ENCODE measurements at regions not wholly inside any gene's neighbourhood (a gene's known extent, or its start where the extent isn't known, plus 50 kb on each side); places are given as distances from the start of the nearest gene placed in this dataset.

GRCh38 chr5:56426693-56427092 lies 193.6 kb upstream of the ANKRD55 start:
- no peaks in the 10 kb centered on the region for H3K27me3 ChIP-seq (ENCODE audit: insufficient read depth, insufficient read length)
- no peak for DNase-seq (ENCODE audit: low read depth, low spot score)
- H3K36me3 ChIP-seq (ENCODE audit: insufficient read depth, insufficient read length, low read length): no peaks in the 10 kb centered on the region
- no peak overlapping the region for H3K9ac ChIP-seq (ENCODE audit: insufficient read length, low read depth)
- H3K4me3 ChIP-seq (ENCODE audit: insufficient read length, low read depth): no peak overlapping the region
- no peaks in the 10 kb centered on the region for H3K4me1 ChIP-seq (ENCODE audit: insufficient read depth, insufficient read length)
- TF ChIP-seq YY1 (IDR thresholded peaks at IDR 0.05; ENCODE audit: insufficient read depth, insufficient read length) (no peak), ZNF274 (IDR thresholded peaks at IDR 0.05; ENCODE audit: low read depth, low read length) (no peak), SUZ12 (IDR thresholded peaks at IDR 0.05; ENCODE audit: extremely low read depth, insufficient read depth, insufficient read length) (no peak)
- H3K9me3 ChIP-seq (ENCODE audit: insufficient read depth, low read length): peaks cover 8% of the 10 kb centered on the region; the same call in 1 of the 2 replicates

DNA sequence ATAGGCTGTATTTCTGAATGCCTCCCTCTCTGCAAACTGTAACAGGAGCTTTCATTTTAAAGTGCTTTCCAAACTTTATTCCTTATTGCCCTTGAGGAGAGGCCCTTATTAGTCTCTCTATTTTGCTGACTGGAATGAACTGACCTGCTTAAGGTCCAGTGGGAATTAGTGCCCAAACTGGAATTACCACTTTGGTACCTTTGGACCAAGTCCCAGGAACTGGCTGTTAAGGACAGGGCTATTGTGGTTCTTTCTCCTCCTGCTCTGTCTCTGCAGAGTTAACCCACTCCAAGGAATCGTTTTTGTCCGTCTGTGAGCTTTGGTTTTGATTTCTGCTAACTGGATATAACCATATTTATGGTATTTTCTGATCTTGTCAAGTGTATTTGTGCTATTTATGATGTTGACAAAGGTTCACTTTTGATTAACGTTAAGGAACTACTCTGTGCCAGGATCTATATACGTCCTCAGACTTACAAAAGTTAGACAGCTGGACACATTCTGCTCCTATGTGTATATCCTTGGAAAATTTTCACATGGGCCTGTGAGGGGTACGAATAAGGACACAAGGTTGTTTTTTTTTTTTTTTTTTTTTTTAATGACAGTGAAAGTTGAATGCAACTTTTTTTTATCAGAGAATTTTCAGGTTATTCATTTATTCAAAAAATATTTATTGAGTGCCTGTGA lies 189.1 kb upstream of the ANKRD55 start:
- Histone ChIP-seq H3K9ac (ENCODE audit: insufficient read length, low read depth) (no peak overlapping the region), H3K4me1 (ENCODE audit: insufficient read depth, insufficient read length) (no peaks in the 10 kb centered on the region), H3K27me3 (ENCODE audit: insufficient read depth, insufficient read length) (no peaks in the 10 kb centered on the region), H3K9me3 (ENCODE audit: insufficient read depth, low read length) (peaks cover 25% of the 10 kb centered on the region; the same call in 1 of the 2 replicates), H3K4me3 (ENCODE audit: insufficient read length, low read depth) (no peak overlapping the region), H3K36me3 (ENCODE audit: insufficient read depth, insufficient read length, low read length) (no peaks in the 10 kb centered on the region)
- DNase-seq (ENCODE audit: low read depth, low spot score): no peak
- TF ChIP-seq YY1 (IDR thresholded peaks at IDR 0.05; ENCODE audit: insufficient read depth, insufficient read length): no peak
- no peak for TF ChIP-seq ZNF274 (IDR thresholded peaks at IDR 0.05; ENCODE audit: low read depth, low read length)
- TF ChIP-seq SUZ12 (IDR thresholded peaks at IDR 0.05; ENCODE audit: extremely low read depth, insufficient read depth, insufficient read length): no peak

DNA sequence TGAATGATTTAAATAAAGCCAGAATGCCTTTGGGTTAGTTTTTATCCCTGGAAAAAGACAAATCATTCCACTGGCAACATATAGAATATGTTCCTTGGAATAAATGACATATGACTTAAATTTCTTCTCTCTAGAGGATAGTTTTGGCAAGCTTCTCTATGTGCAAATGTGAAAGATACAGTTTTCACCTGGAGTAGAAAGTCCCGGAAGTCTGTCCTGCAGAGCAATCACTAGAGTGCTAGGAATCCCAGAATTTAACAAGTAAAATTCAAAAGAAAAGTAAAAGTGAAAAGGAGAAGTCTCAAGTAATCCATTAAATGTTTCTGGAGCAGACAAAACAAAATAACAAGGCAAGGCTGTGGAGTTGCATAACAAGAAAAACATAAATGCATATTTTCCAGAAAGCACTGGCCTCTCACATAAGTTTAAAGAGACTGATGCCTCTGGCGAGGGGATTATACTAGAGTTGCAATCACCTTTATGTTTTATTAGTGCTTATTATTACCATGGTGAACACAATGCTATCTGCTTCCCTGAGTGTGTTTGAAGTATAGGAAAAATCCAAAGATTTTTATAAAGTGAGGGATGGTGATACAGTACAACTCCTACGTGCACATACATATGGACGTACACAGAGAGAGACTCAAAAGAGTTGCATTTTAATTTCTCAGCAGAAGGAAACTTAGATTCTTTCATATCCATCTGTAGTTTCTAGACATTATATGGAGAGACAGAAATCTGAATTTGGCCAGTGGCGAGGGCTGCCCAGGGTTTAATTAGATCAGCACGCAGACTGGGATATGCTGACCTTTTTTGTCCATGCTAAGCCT lies 188.3 kb upstream of the ANKRD55 start:
- H3K9me3 ChIP-seq (ENCODE audit: insufficient read depth, low read length): peaks cover 25% of the 10 kb centered on the region; the same call in 1 of the 2 replicates
- no peak overlapping the region for H3K4me3 ChIP-seq (ENCODE audit: insufficient read length, low read depth)
- H3K9ac ChIP-seq (ENCODE audit: insufficient read length, low read depth): no peak overlapping the region
- H3K36me3 ChIP-seq (ENCODE audit: insufficient read depth, insufficient read length, low read length): no peaks in the 10 kb centered on the region
- no peaks in the 10 kb centered on the region for H3K27me3 ChIP-seq (ENCODE audit: insufficient read depth, insufficient read length)
- TF ChIP-seq ZNF274 (IDR thresholded peaks at IDR 0.05; ENCODE audit: low read depth, low read length) (no peak), SUZ12 (IDR thresholded peaks at IDR 0.05; ENCODE audit: extremely low read depth, insufficient read depth, insufficient read length) (no peak), YY1 (IDR thresholded peaks at IDR 0.05; ENCODE audit: insufficient read depth, insufficient read length) (no peak)
- DNase-seq (ENCODE audit: low read depth, low spot score): no peak
- H3K4me1 ChIP-seq (ENCODE audit: insufficient read depth, insufficient read length): no peaks in the 10 kb centered on the region

GRCh38 chr5:56420323-56420722 lies 187.2 kb upstream of the ANKRD55 start:
- H3K9me3 ChIP-seq (ENCODE audit: insufficient read depth, low read length): peaks cover 25% of the 10 kb centered on the region; the same call in 1 of the 2 replicates
- DNase-seq (ENCODE audit: low read depth, low spot score): no peak
- no peaks in the 10 kb centered on the region for H3K36me3 ChIP-seq (ENCODE audit: insufficient read depth, insufficient read length, low read length)

DNA sequence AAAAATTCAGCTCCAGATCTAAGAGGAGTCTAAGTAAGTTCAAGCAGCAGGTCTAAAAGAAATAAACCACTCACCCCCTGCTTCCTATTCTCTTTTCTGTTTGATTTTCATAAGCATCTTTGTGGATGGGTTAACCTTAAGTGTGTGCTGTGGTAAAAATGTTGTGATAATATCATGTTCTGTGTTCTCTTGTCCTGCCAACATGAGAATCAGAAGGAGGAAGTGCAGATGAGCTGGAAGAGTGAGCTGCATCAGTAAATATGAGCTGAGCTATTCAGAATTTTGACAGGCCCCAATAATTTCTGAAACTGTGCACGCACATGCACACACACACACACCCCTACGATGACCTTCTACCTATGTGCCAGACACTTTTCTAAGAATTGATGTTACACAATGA lies 186.5 kb upstream of the ANKRD55 start:
- Histone ChIP-seq H3K4me3 (ENCODE audit: insufficient read length, low read depth) (no peak overlapping the region), H3K9me3 (ENCODE audit: insufficient read depth, low read length) (peaks cover 25% of the 10 kb centered on the region; the same call in 1 of the 2 replicates), H3K27me3 (ENCODE audit: insufficient read depth, insufficient read length) (no peaks in the 10 kb centered on the region), H3K36me3 (ENCODE audit: insufficient read depth, insufficient read length, low read length) (no peaks in the 10 kb centered on the region), H3K4me1 (ENCODE audit: insufficient read depth, insufficient read length) (peaks cover 3% of the 10 kb centered on the region), H3K9ac (ENCODE audit: insufficient read length, low read depth) (no peak overlapping the region)
- no peak for DNase-seq (ENCODE audit: low read depth, low spot score)
- TF ChIP-seq ZNF274 (IDR thresholded peaks at IDR 0.05; ENCODE audit: low read depth, low read length) (no peak), SUZ12 (IDR thresholded peaks at IDR 0.05; ENCODE audit: extremely low read depth, insufficient read depth, insufficient read length) (no peak), YY1 (IDR thresholded peaks at IDR 0.05; ENCODE audit: insufficient read depth, insufficient read length) (no peak)

More at GRCh38 chr5:56420323-56420722, 187.2 kb upstream of the ANKRD55 start:
- no peak for TF ChIP-seq SUZ12 (IDR thresholded peaks at IDR 0.05; ENCODE audit: extremely low read depth, insufficient read depth, insufficient read length)
- TF ChIP-seq ZNF274 (IDR thresholded peaks at IDR 0.05; ENCODE audit: low read depth, low read length): no peak
- TF ChIP-seq YY1 (IDR thresholded peaks at IDR 0.05; ENCODE audit: insufficient read depth, insufficient read length): no peak
- Histone ChIP-seq H3K4me1 (ENCODE audit: insufficient read depth, insufficient read length) (peaks cover 2% of the 10 kb centered on the region), H3K4me3 (ENCODE audit: insufficient read length, low read depth) (no peak overlapping the region), H3K9ac (ENCODE audit: insufficient read length, low read depth) (no peak overlapping the region), H3K27me3 (ENCODE audit: insufficient read depth, insufficient read length) (no peaks in the 10 kb centered on the region)

DNA sequence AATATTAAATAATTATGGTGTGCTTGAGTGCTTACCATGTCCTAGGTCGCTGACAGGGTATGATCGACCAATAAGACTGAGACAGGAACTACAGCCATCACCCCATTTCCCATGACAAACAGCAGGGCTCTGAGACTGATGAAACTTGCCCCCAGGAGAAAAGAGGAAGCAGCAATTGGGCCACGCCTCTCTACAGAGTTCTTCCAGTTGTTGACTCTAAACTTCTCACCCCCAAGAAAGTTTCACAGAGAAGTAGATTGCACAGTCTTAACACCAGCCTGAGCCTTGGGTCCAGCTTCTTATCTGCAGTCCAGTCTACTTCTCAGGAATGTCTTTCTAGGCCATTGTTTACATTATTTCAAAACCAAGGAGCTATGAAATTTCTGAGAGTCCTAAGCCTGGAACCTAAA lies 182.2 kb upstream of the ANKRD55 start:
- TF ChIP-seq SUZ12 (IDR thresholded peaks at IDR 0.05; ENCODE audit: extremely low read depth, insufficient read depth, insufficient read length) (no peak), YY1 (IDR thresholded peaks at IDR 0.05; ENCODE audit: insufficient read depth, insufficient read length) (no peak), ZNF274 (IDR thresholded peaks at IDR 0.05; ENCODE audit: low read depth, low read length) (no peak)
- Histone ChIP-seq H3K9me3 (ENCODE audit: insufficient read depth, low read length) (peaks cover 15% of the 10 kb centered on the region; the same call in 1 of the 2 replicates), H3K9ac (ENCODE audit: insufficient read length, low read depth) (no peak overlapping the region), H3K4me3 (ENCODE audit: insufficient read length, low read depth) (no peak overlapping the region), H3K27me3 (ENCODE audit: insufficient read depth, insufficient read length) (no peaks in the 10 kb centered on the region), H3K4me1 (ENCODE audit: insufficient read depth, insufficient read length) (peaks cover 3% of the 10 kb centered on the region), H3K36me3 (ENCODE audit: insufficient read depth, insufficient read length, low read length) (no peaks in the 10 kb centered on the region)
- no peak for DNase-seq (ENCODE audit: low read depth, low spot score)

- Histone ChIP-seq H3K4me3 (ENCODE audit: insufficient read length, low read depth) (no peak overlapping the region), H3K9ac (ENCODE audit: insufficient read length, low read depth) (no peak overlapping the region), H3K9me3 (ENCODE audit: insufficient read depth, low read length) (peaks cover 5% of the 10 kb centered on the region; the same call in 1 of the 2 replicates), H3K27me3 (ENCODE audit: insufficient read depth, insufficient read length) (no peaks in the 10 kb centered on the region), H3K4me1 (ENCODE audit: insufficient read depth, insufficient read length) (peaks cover 3% of the 10 kb centered on the region), H3K36me3 (ENCODE audit: insufficient read depth, insufficient read length, low read length) (no peaks in the 10 kb centered on the region)
- TF ChIP-seq SUZ12 (IDR thresholded peaks at IDR 0.05; ENCODE audit: extremely low read depth, insufficient read depth, insufficient read length): no peak
- TF ChIP-seq YY1 (IDR thresholded peaks at IDR 0.05; ENCODE audit: insufficient read depth, insufficient read length): no peak
- TF ChIP-seq ZNF274 (IDR thresholded peaks at IDR 0.05; ENCODE audit: low read depth, low read length): no peak
- no peak for DNase-seq (ENCODE audit: low read depth, low spot score)
These were observed 180.9 kb upstream of the ANKRD55 start for GRCh38 chr5:56414066-56414465.

Measured in NT2/D1 (cell line).